WERI-Rb-1 (cell line): ENCODE measurements at regions not wholly inside any gene's neighbourhood (a gene's known extent, or its start where the extent isn't known, plus 50 kb on each side); places are given as distances from the start of the nearest gene placed in this dataset.
A peak's percentile ranks its signal among the peaks of the same experiment; 100 is the strongest.

ENCODE experiments used
- DNase-seq: peaks from one replicate; pipeline ENCODE4 v3.0.0-alpha.2; 2020
- H3K27ac ChIP-seq: fragments of 250-450 bp; sonication (Bioruptor Pico); 2 replicates; pipeline ENCODE4 v1.5.1; 2020; ENCODE audit warnings: mild to moderate bottlenecking, moderate library complexity
- H3K27me3 ChIP-seq: fragments of 250-450 bp; sonication (Bioruptor Pico); 2 replicates; pipeline ENCODE4 v1.5.1; 2021; ENCODE audit warnings: mild to moderate bottlenecking, low read depth, moderate library complexity; ENCODE audit not compliant: insufficient read depth, severe bottlenecking
- H3K36me3 ChIP-seq: fragments of 250-450 bp; sonication (Bioruptor Pico); 2 replicates; pipeline ENCODE4 v1.5.1; 2020; ENCODE audit warnings: mild to moderate bottlenecking, moderate library complexity
- H3K4me3 ChIP-seq: 2 replicates; pipeline ENCODE4 v1.5.1; 2011; ENCODE audit warnings: low read depth, mild to moderate bottlenecking, control low read depth, low read length
- H3K9me3 ChIP-seq: fragments of 250-450 bp; sonication (Bioruptor Pico); 2 replicates; pipeline ENCODE4 v1.5.1; 2021; ENCODE audit warnings: mild to moderate bottlenecking, moderate library complexity; ENCODE audit not compliant: severe bottlenecking
- TF ChIP-seq, protein P1 (sequence below): IDR thresholded peaks from 2 replicates; pipeline ENCODE4 v1.5.1; 2011; ENCODE audit warnings: low read depth, mild to moderate bottlenecking, control low read depth, inconsistent platforms, low read length

DNA sequence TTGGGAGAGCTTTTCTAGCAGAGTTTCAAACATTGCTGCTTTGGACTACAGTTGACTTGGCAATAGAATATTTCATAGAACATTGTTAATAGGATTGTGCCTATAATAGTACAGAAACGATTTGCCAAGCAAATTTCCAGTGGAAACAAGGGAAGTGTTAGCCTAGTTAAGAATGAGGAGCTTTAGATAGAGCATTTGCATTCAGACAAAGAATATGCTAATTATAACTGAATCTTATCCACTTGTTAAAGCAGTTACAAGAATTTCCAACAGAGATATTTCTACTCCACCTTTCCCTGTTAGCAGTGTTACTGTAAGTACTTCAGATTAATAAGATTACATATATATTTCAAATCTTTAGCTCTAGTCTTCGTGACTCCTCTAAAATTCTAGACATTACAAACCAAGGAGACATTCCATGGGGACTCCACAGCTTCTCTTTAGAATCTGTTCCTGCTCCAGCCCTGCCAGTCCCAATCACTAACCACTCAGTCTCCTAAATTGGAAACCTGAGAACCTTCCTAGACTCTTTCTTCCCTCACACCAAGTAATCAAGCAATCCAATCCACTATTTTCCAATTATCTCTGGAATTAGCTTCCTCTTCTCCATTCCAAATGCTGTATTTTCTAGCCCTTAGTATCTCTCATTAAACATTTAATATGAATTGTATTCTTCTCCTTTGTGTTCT lies 141.8 kb upstream of the PBX1 start:
- DNase-seq: no peak
- H3K36me3 ChIP-seq: no peaks in the 10 kb centered on the region
- H3K27ac ChIP-seq: no peak overlapping the region
- no peaks in the 10 kb centered on the region for H3K9me3 ChIP-seq
- TF ChIP-seq, protein P1, sequence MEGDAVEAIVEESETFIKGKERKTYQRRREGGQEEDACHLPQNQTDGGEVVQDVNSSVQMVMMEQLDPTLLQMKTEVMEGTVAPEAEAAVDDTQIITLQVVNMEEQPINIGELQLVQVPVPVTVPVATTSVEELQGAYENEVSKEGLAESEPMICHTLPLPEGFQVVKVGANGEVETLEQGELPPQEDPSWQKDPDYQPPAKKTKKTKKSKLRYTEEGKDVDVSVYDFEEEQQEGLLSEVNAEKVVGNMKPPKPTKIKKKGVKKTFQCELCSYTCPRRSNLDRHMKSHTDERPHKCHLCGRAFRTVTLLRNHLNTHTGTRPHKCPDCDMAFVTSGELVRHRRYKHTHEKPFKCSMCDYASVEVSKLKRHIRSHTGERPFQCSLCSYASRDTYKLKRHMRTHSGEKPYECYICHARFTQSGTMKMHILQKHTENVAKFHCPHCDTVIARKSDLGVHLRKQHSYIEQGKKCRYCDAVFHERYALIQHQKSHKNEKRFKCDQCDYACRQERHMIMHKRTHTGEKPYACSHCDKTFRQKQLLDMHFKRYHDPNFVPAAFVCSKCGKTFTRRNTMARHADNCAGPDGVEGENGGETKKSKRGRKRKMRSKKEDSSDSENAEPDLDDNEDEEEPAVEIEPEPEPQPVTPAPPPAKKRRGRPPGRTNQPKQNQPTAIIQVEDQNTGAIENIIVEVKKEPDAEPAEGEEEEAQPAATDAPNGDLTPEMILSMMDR: no peak
- no peak overlapping the region for H3K4me3 ChIP-seq
- no peaks in the 10 kb centered on the region for H3K27me3 ChIP-seq

DNA sequence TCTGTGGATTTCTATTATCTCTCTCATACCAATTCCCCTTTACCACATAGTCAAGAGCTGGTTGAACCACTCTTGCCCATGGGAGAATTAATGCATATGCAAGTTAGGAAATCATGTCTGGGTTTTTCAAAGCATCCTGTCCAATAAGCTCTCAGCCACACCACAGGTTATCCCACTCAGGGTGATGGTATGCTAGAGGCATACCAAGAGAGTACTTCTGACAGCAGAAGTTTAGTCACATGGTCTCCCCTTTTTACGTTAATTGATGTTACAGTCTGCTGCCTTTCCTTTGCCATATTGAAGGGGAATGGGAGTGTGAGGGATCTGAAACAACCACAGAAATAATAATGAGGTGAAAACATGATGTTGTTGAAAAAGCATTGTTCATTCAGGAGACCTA lies 135.8 kb upstream of the PBX1 start:
- H3K27ac ChIP-seq: no peak overlapping the region
- no peak for DNase-seq
- H3K4me3 ChIP-seq: no peak overlapping the region
- H3K27me3 ChIP-seq: no peaks in the 10 kb centered on the region
- H3K9me3 ChIP-seq: no peaks in the 10 kb centered on the region
- H3K36me3 ChIP-seq: no peaks in the 10 kb centered on the region
- TF ChIP-seq, protein P1: no peak

DNA sequence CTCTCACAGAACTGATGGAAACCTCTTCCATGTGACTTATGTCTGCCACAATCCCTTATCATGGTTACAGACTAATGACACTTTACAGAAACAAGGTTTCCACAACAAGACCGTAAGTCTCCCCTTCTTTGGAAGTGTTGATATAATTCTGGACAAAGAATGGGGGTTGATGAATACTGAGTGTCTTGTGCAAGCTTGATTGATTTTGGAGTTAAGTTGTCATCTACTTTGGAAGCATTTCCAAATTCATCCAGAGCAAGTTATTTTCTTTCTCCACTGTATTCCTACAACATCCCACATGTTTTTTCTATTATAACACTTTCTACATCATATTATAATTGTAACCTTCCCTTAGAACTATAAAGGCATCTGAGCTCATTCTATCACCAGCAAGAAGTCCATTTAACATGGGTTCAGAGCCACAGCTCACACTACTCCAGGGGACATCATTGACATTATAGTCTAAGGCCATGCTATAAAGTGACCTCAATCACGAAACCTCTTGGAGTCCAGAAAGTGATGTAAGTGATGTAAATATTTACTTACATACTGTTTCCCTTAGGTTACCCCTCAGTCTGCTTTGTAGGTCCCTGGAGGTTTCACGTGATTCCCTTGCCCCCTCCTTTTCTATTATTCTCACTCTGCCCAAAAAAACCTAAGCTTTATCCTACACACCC lies 125.7 kb upstream of the PBX1 start:
- no peaks in the 10 kb centered on the region for H3K9me3 ChIP-seq
- no peaks in the 10 kb centered on the region for H3K27me3 ChIP-seq
- no peaks in the 10 kb centered on the region for H3K36me3 ChIP-seq
- no peak overlapping the region for H3K4me3 ChIP-seq
- DNase-seq: no peak
- TF ChIP-seq, protein P1: no peak
- no peak overlapping the region for H3K27ac ChIP-seq

DNA sequence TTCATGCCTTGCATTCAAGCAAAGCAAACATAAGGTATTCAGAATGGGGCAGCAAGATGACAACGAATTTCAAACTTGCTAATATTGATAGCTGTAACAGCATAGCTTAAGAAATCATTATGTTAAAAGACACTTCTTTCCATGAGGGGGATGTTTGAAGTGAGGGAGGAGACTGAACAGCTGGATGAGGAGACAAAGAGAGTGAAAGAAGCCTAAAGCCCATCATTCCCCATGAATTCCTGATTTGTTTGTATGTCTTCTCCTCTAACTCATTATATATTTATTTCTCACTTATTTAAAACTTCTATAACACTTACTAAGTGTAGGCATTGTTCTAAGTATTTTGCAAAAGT lies 125.2 kb upstream of the PBX1 start:
- no peaks in the 10 kb centered on the region for H3K9me3 ChIP-seq
- TF ChIP-seq, protein P1: no peak
- H3K27ac ChIP-seq: no peak overlapping the region
- no peaks in the 10 kb centered on the region for H3K36me3 ChIP-seq
- H3K27me3 ChIP-seq: no peaks in the 10 kb centered on the region
- H3K4me3 ChIP-seq: no peak overlapping the region
- no peak for DNase-seq

DNA sequence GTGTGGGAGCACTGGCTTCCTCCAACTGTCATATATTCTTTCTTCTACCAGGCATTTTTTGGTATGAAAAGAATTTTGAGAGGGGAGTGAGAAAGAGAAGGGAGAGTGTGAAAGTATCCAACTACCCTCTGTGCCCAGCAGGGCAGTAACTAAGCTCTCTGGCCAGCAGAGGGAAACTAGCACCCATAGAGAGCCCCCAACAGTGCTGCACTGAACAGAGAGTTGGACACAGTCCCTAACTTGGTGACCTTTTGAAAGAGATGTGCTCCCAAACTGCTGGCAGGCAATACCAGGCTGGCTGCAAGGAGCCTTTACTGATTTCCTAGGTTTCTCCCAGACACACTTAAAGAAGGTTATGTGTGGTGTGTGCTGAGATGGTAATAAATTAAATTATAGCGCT lies 118.8 kb upstream of the PBX1 start:
- no peaks in the 10 kb centered on the region for H3K27me3 ChIP-seq
- H3K4me3 ChIP-seq: no peak overlapping the region
- TF ChIP-seq, protein P1: peak; percentile 67
- no peak overlapping the region for H3K27ac ChIP-seq
- no peaks in the 10 kb centered on the region for H3K9me3 ChIP-seq
- H3K36me3 ChIP-seq: no peaks in the 10 kb centered on the region
- peak; percentile 50 for DNase-seq

DNA sequence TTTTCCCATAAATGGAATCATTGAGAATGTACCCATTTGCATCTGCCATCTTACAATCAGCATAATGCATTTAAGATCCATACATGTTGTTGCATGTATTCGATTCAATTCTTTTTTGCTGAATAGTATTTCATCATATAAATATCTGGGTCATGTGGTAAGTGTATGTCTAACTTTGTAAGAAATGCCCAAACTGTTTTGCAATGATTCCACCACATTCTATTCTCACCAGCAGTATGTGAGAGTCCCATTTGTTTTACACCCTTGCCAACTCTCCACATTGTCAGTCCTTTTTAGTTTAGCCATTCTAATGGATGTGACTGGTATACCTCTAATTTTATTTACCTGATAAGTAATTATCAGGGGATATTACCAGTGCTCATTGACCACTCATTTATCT lies 115.8 kb upstream of the PBX1 start:
- Histone ChIP-seq H3K4me3 (no peak overlapping the region), H3K36me3 (no peaks in the 10 kb centered on the region), H3K9me3 (no peaks in the 10 kb centered on the region), H3K27ac (no peak overlapping the region), H3K27me3 (no peaks in the 10 kb centered on the region)
- DNase-seq: no peak
- TF ChIP-seq, protein P1: no peak
